ENCODE measurements at regions not wholly inside any gene's neighbourhood (a gene's known extent, or its start where the extent isn't known, plus 50 kb on each side); places are given as distances from the start of the nearest gene placed in this dataset.
A peak's percentile ranks its signal among the peaks of the same experiment; 100 is the strongest.

- DNase-seq (ENCODE audit: low read depth) = no peak
These were observed 146.7 kb upstream of the KLF14 start for GRCh38 chr7:130880668-130881067.

- no peak for DNase-seq (ENCODE audit: low read depth)
These were observed 147.2 kb upstream of the KLF14 start for GRCh38 chr7:130881091-130881798.

- DNase-seq (ENCODE audit: low read depth) = no peak
These were observed 147.8 kb upstream of the KLF14 start for GRCh38 chr7:130881799-130882141.

- no peak for DNase-seq (ENCODE audit: low read depth)
These were observed 148.4 kb upstream of the KLF14 start for GRCh38 chr7:130882396-130882795.

GRCh38 chr7:130883928-130884327 is 149.9 kb upstream of the KLF14 start:
- DNase-seq (ENCODE audit: low read depth) = no peak

- no peak for DNase-seq (ENCODE audit: low read depth)
These were observed 150.7 kb upstream of the KLF14 start for GRCh38 chr7:130884437-130885417.

- no peak for DNase-seq (ENCODE audit: low read depth)
These were observed 152.6 kb upstream of the KLF14 start for GRCh38 chr7:130886438-130887135.

- DNase-seq (ENCODE audit: low read depth) = peak; percentile 80
These were observed 153.4 kb upstream of the KLF14 start for GRCh38 chr7:130887182-130887956.

GRCh38 chr7:130887957-130888371 is 154.0 kb upstream of the KLF14 start:
- DNase-seq (ENCODE audit: low read depth) = no peak

GRCh38 chr7:130888468-130888867 is 154.5 kb upstream of the KLF14 start:
- no peak for DNase-seq (ENCODE audit: low read depth)

- DNase-seq (ENCODE audit: low read depth) = no peak
These were observed 156.4 kb upstream of the KLF14 start for GRCh38 chr7:130890176-130891020.

GRCh38 chr7:130891254-130892094 is 157.5 kb upstream of the KLF14 start:
- DNase-seq (ENCODE audit: low read depth) = peak; percentile 93

- DNase-seq (ENCODE audit: low read depth) = no peak
These were observed 159.5 kb upstream of the KLF14 start for GRCh38 chr7:130893441-130893894.

- DNase-seq (ENCODE audit: low read depth) = no peak
These were observed 160.3 kb upstream of the KLF14 start for GRCh38 chr7:130894146-130894908.

- DNase-seq (ENCODE audit: low read depth) = no peak
These were observed 161.1 kb upstream of the KLF14 start for GRCh38 chr7:130894909-130895750.

GRCh38 chr7:130896051-130896881 is 162.3 kb upstream of the KLF14 start:
- no peak for DNase-seq (ENCODE audit: low read depth)

GRCh38 chr7:130896898-130897514 is 163.0 kb upstream of the KLF14 start:
- DNase-seq (ENCODE audit: low read depth) = no peak
